ENCODE measurements at regions not wholly inside any gene's neighbourhood (a gene's known extent, or its start where the extent isn't known, plus 50 kb on each side); places are given as distances from the start of the nearest gene placed in this dataset.
"Not testable (repeated sequence)": the region's sequence is repeated elsewhere in the genome, so short reads cannot be mapped to it uniquely, and the experiment has no call there.

GRCh38 chr13:63741814-63742101, 2326.1 kb upstream of the PCDH20 start:
- not testable (repeated sequence) for TF ChIP-seq CREB1 (CRISPR knock-in tag; IDR thresholded peaks at IDR 0.05; ENCODE audit: low read depth); CTCF (conservative IDR thresholded peaks at IDR 0.05; ENCODE audit: low read depth in 2 of 2); EZH2 (IDR thresholded peaks at IDR 0.05; ENCODE audit: low read depth, unreplicated experiment); NANOG (IDR thresholded peaks at IDR 0.05; ENCODE audit: borderline replicate concordance); EZH2phosphoT487 (IDR thresholded peaks at IDR 0.05; ENCODE audit: unreplicated experiment); REST (IDR thresholded peaks at IDR 0.05; ENCODE audit: unreplicated experiment)

Measured in GM23338 (cell line).